Natural killer cell (primary cell): ENCODE measurements at regions not wholly inside any gene's neighbourhood (a gene's known extent, or its start where the extent isn't known, plus 50 kb on each side); places are given as distances from the start of the nearest gene placed in this dataset.

Source experiments
- ATAC-seq, 3 donors: fragments of 150-1000 bp in 2 of 3; fragments of 200-7000 bp in 1 of 3; cut with Tn5 transposase; 1 replicate in 1 of 3; 2 replicates in 2 of 3; pipeline ENCODE4 v1.10.0; 2021; ENCODE audit warnings: mild to moderate bottlenecking in 2 of 3, moderate library complexity in 2 of 3
- DNase-seq, 2 donors: peaks; one replicate each; pipeline versions ENCODE4 v3.0.0 to v3.0.0-alpha.2; 2013 to 2021; ENCODE audit warnings: mixed read lengths in 1 of 2
- H3K27ac ChIP-seq: one replicate; pipeline ENCODE4 v1.5.1; 2013; ENCODE audit warnings: mild to moderate bottlenecking, low read length
- H3K27me3 ChIP-seq: one replicate; pipeline ENCODE4 v1.6.1; 2013; ENCODE audit warnings: low read length; ENCODE audit not compliant: control insufficient read depth, insufficient read depth
- H3K36me3 ChIP-seq: one replicate; pipeline ENCODE4 v1.6.1; 2013; ENCODE audit warnings: low read length; ENCODE audit not compliant: control insufficient read depth, insufficient read depth
- H3K4me1 ChIP-seq: one replicate; pipeline ENCODE4 v1.6.1; 2013; ENCODE audit warnings: low read length; ENCODE audit not compliant: control insufficient read depth, insufficient read depth
- H3K4me3 ChIP-seq: one replicate; pipeline ENCODE4 v1.5.1; 2013; ENCODE audit warnings: low read length
- H3K9me3 ChIP-seq: one replicate; pipeline ENCODE4 v1.6.1; 2013; ENCODE audit warnings: low read length; ENCODE audit not compliant: control insufficient read depth, insufficient read depth
- H3K27ac Mint-ChIP-seq, 2 donors: one replicate each; pipeline ENCODE4 v1.8.0; 2022; ENCODE audit warnings: mild to moderate bottlenecking in 2 of 2, mixed read lengths in 2 of 2, moderate library complexity in 1 of 2
- H3K27me3 Mint-ChIP-seq, 2 donors: one replicate each; pipeline ENCODE4 v1.8.0; 2022; ENCODE audit warnings: low read depth in 2 of 2, mixed read lengths in 2 of 2
- H3K36me3 Mint-ChIP-seq: one replicate; pipeline ENCODE4 v1.8.0; 2022; ENCODE audit warnings: mixed read lengths
- H3K4me1 Mint-ChIP-seq, 2 donors: one replicate each; pipeline ENCODE4 v1.8.0; 2022; ENCODE audit warnings: mixed read lengths in 2 of 2
- H3K4me3 Mint-ChIP-seq: one replicate; pipeline ENCODE4 v1.8.0; 2022; ENCODE audit warnings: mild to moderate bottlenecking, moderate library complexity, mixed read lengths
- H3K9me3 Mint-ChIP-seq, 2 donors: one replicate each; pipeline ENCODE4 v1.8.0; 2022; ENCODE audit warnings: mixed read lengths in 2 of 2
- CTCF ChIP-seq: fragments of 200-600 bp; IDR thresholded peaks from one replicate; pipeline ENCODE4 v1.8.0; 2022; ENCODE audit warnings: antibody characterized with exemption
- WGBS: methylation state at CpG from one replicate; pipeline ENCODE4 v1.1.7; 2013; ENCODE audit warnings: missing lambda C conversion rate; ENCODE audit not compliant: insufficient coverage; 5-methylcytosine and 5-hydroxymethylcytosine counted together
- intact Hi-C: fragments of 100-400 bp; cut with micrococcal nuclease; formaldehyde crosslinking; loops from one replicate; pipeline ENCODE4 v1.14.2; 2022

- Mint-ChIP-seq H3K4me3 (no peak overlapping the region), H3K9me3 (peaks cover 0 to 3% of the 10 kb centered on the region in 2 donors), H3K36me3 (no peaks in the 10 kb centered on the region), H3K27me3 (no peaks in the 10 kb centered on the region), H3K27ac (no peak overlapping the region), H3K4me1 (no peaks in the 10 kb centered on the region)
- intact Hi-C loops: no loop called here
- Histone ChIP-seq H3K4me1 (no peaks in the 10 kb centered on the region), H3K27ac (no peak overlapping the region), H3K9me3 (no peaks in the 10 kb centered on the region), H3K4me3 (no peak overlapping the region), H3K36me3 (no peaks in the 10 kb centered on the region), H3K27me3 (no peaks in the 10 kb centered on the region)
- 76% methylated on average over 5 of the region's 8 CpGs for WGBS
- TF ChIP-seq CTCF: no peak
- no peak for DNase-seq
- no peak for ATAC-seq
Measured at GRCh38 chr10:2223548-2224320, 486.4 kb upstream of the ADARB2 start.

- 94% methylated on average over 5 of the region's 6 CpGs for WGBS
- no peaks in the 10 kb centered on the region for H3K27me3 ChIP-seq
- no peaks in the 10 kb centered on the region for H3K27me3 Mint-ChIP-seq
- DNase-seq: no peak
- H3K4me1 Mint-ChIP-seq: no peaks in the 10 kb centered on the region
- H3K36me3 ChIP-seq: no peaks in the 10 kb centered on the region
- no peak overlapping the region for H3K4me3 Mint-ChIP-seq
- no peak for TF ChIP-seq CTCF
- H3K4me1 ChIP-seq: no peaks in the 10 kb centered on the region
- H3K27ac ChIP-seq: no peak overlapping the region
- no peaks in the 10 kb centered on the region for H3K36me3 Mint-ChIP-seq
- no peak overlapping the region for H3K4me3 ChIP-seq
- H3K9me3 ChIP-seq: no peaks in the 10 kb centered on the region
- peaks cover 0 to 3% of the 10 kb centered on the region in 2 donors for H3K9me3 Mint-ChIP-seq
- intact Hi-C loops: no loop called here
- H3K27ac Mint-ChIP-seq: no peak overlapping the region
- no peak for ATAC-seq
Measured at GRCh38 chr10:2222631-2223030, 485.3 kb upstream of the ADARB2 start.

- intact Hi-C loops: no loop called here
- ATAC-seq: no peak
- no peaks in the 10 kb centered on the region for H3K4me1 Mint-ChIP-seq
Measured at GRCh38 chr10:2214805-2215204, 477.5 kb upstream of the ADARB2 start.

More at GRCh38 chr10:2214805-2215204, 477.5 kb upstream of the ADARB2 start:
- Mint-ChIP-seq H3K27ac (no peak overlapping the region), H3K36me3 (no peaks in the 10 kb centered on the region), H3K9me3 (peaks cover 0 to 3% of the 10 kb centered on the region in 2 donors), H3K4me3 (no peak overlapping the region), H3K27me3 (no peaks in the 10 kb centered on the region)
- H3K9me3 ChIP-seq: no peaks in the 10 kb centered on the region
- no peak overlapping the region for H3K4me3 ChIP-seq
- DNase-seq: no peak
- WGBS: 72% methylated on average over 10 of the region's 10 CpGs
- no peaks in the 10 kb centered on the region for H3K27me3 ChIP-seq
- no peaks in the 10 kb centered on the region for H3K4me1 ChIP-seq
- TF ChIP-seq CTCF: no peak
- H3K27ac ChIP-seq: no peak overlapping the region
- no peaks in the 10 kb centered on the region for H3K36me3 ChIP-seq
